ENCODE measurements at regions not wholly inside any gene's neighbourhood (a gene's known extent, or its start where the extent isn't known, plus 50 kb on each side); places are given as distances from the start of the nearest gene placed in this dataset.

DNA sequence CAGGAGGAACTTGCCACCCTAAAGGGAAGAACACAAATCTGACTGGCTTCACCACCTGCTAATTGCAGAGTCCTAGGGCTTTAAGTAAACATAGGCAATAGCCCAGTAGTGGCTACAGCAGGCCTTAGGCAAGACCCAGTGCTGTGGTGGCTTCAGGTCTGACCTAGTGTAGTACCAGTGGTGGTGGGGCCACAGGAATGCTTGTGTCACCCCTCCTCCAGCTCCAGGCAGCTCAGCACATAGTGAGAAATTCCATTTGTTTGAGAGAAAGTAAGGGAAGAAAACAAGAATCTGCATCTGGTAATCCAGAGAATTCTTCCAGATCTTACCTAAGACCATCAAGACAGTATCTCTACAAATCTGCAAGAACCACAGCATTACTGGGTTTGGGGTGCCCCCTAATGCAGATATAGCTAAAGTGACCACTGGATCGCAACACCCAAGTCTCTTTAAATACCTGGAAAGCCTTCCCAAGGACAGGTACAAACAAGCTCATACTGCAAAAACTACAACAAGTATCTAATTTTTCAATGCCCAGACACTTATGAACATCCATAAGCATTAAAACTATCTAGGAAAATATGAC, 102.6 kb upstream of the TRPM3 start:
- TF ChIP-seq, protein P1, sequence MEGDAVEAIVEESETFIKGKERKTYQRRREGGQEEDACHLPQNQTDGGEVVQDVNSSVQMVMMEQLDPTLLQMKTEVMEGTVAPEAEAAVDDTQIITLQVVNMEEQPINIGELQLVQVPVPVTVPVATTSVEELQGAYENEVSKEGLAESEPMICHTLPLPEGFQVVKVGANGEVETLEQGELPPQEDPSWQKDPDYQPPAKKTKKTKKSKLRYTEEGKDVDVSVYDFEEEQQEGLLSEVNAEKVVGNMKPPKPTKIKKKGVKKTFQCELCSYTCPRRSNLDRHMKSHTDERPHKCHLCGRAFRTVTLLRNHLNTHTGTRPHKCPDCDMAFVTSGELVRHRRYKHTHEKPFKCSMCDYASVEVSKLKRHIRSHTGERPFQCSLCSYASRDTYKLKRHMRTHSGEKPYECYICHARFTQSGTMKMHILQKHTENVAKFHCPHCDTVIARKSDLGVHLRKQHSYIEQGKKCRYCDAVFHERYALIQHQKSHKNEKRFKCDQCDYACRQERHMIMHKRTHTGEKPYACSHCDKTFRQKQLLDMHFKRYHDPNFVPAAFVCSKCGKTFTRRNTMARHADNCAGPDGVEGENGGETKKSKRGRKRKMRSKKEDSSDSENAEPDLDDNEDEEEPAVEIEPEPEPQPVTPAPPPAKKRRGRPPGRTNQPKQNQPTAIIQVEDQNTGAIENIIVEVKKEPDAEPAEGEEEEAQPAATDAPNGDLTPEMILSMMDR (IDR thresholded peaks at IDR 0.05; ENCODE audit: poor library complexity) = peak; percentile 32
- no peak for TF ChIP-seq EZH2 (IDR thresholded peaks at IDR 0.05; ENCODE audit: borderline replicate concordance)

Measured in hepatocyte (in vitro differentiated cells).